NCI-H2196 treated with DMSO at 0.1 percent for 48 hours (cell line): ENCODE measurements at regions not wholly inside any gene's neighbourhood (a gene's known extent, or its start where the extent isn't known, plus 50 kb on each side); places are given as distances from the start of the nearest gene placed in this dataset.

ENCODE experiments used
- DNase-seq: peaks from one replicate; lab custom pipeline; 2025; ENCODE audit not compliant: unreplicated experiment; lab: John Stamatoyannopoulos, UW

GRCh38 chr12:124687174-124687902 is 119.9 kb upstream of the NCOR2 start:
- no peak for DNase-seq

- DNase-seq = no peak
These were observed 119.2 kb upstream of the NCOR2 start for GRCh38 chr12:124686370-124687173.

DNA sequence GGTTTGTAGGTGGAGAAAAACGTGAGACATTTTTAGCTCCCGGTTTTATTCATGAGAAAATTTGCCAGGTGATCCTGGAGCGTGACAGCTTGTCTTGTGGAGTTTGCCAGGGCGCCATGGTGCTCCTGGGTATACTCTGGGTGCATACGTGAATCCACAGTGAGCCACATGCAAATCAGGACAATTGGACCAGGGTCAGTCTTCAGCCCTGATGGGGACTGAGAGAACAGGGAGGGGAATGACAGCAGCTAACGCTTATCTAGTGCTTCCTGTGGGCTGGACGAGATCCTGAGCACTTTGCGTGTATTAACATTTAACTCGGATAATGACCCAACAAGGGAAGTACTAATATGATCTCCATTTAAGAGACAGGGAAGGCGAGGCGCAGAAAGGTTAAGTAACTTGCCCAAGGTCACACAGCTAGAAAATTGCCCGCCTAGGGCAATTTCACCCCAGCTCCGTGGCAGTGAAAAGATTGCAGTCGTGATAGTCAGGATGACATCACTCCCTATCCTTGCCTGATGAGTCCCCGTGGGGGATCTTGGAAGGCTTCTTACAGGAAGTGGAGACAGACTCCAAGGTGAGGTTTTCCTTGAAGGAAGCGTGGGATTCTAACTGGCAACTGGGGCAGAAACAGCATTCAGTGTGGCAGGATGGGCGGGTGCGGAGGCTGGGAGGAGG is 118.4 kb upstream of the NCOR2 start:
- DNase-seq = no peak

DNA sequence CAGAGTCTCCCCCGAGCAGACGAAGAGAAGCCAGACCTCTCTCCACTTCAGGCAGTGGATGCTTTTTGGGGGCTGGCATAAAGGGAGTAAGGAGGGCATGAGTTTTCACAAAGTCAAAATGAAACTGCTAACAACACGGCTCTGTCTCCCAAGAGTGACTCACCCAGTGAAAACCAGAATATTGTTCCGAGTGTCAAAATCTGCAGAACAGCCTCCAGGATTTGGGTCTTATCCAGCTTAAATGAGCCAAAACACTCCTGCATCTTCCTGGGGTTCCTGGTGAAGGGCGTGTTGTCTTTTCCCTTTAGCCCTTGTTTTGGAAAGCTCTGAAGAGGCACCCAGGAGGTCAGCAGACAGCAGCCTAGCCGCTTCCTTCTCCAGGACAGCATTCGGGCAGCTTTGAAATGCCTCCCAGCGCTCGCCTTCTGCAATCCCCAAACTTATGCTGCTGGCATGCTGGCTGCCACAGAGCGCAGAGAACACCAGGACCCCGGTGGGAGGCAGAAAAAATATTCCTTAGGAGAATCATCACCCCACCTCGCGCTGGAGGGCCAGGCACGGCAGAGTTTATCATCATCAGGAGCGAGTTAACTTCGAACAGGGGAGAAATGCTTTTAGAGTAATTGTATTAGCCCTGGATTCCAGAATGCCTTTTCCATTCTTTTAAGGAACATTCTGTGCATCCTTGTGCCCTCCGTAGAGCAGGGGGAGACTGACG is 117.7 kb upstream of the NCOR2 start:
- no peak for DNase-seq

- DNase-seq = no peak
These were observed 117.1 kb upstream of the NCOR2 start for GRCh38 chr12:124684496-124684895.

GRCh38 chr12:124683152-124684124 is 116.0 kb upstream of the NCOR2 start:
- no peak for DNase-seq

DNA sequence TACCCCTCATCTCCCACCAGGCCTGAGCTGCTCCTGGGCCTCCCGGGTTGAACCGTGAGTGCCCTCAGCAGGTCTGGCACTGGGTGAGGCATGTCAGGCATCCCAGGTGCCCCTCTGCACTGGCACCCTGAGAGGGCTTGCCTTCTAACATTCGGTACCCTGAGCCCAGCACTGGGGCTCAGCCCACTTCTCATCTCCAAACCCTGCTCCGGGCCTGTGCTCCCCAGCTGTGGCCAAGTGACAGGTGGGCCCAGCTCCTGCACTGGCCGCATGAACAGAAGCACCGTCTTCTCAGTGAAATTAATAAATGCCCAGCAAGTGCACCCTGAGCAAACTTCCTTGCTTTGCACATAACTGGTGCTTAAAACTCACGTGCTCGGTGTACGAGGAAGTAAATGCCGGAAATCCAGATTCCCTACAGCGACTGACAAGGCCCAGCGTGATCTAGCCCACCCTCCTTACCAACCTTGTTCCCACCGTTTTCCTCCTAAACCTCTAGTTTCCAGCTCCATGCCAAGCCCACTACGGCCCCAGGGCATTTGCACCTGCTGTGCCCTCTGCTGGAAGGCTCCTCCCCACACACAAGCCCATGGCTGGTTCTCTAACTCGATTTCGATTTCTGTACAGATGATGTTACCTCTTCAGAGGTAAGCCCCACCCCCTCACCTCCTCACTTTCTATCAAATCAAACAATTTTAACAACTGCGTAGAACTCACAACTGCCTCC is 115.2 kb upstream of the NCOR2 start:
- DNase-seq = no peak

GRCh38 chr12:124681779-124682391 is 114.5 kb upstream of the NCOR2 start:
- DNase-seq = no peak

DNA sequence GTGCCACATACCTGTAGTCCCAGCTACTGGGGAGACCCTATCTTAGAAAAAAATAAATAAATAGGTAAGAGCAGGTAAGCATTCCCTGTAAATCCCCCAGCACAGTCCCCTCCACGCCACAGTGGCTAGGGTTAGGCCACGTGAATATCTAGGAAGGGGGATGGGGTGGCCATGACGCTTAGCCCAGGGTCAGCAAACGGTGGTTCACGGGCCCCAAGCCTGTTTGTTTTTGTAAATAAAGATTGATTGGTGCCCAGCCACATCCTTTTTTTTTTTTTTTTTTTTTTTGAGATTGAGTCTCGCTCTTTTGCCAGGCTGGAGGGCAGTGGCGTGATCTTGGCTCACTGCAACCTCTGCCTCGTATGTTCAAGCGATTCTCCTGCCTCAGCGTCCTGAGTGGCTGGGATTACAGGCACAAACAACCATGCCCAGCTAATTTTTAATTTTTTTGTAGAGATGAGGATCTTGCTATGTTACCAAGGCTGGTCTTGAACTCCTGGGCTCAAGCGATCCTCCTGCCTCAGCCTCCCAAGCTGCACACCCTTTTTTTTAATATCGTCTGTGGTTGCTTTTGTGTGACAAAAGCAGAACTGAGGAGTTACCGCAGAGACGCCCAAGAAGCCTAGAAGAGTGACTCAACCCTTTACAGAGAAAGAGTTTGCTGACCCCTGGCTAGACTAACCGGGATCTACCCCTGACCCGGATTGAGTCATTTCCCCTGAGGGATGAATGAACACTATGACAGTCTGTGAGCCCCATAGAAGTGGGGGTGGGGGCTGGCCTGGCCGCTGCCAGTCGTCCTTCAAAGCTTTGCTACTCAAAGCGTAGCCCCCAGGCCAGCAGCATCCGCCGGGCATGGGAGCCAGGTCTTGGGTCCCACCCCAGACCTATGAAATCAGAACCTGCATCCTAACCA is 113.7 kb upstream of the NCOR2 start:
- no peak for DNase-seq

DNA sequence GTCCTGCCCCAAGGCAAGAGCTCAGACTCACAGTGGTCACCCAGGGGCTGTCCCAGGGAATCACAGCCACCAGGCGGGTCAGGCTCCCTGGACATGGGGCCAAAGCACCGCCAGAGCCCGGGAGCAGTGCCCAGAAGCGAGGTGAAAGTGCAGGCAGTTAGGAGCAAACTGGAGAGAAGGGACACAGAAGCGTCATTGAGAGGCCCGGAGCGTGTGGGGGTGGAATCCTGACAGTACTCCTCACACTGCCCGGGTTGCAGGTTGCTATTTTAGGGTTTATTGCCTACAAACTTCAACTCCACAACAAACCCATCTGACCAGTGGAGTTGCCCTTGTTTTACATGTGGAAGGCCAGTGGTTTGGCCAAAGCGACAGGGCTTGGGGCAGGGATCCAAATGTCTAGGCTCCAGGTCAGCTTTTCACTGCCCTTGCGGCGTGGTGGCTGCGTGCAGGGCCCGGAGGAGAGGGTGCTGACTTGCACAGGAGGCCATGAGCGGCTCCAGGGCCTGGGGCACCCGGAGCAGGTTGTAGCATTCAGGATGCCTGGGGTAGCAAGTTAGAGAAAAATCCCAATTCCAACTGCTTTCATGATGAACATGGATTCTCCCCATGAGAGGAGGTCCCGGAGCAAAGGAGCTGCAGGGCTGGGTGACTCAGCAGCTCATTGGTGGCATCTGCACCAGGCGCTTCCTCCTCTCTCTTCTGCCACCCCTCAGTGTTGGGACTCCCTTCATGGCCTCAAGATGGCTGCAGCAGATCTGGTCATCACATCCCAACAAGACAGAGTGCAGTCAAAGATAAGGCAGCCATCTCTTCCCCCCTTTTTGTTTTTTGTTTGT is 112.3 kb upstream of the NCOR2 start:
- no peak for DNase-seq

DNA sequence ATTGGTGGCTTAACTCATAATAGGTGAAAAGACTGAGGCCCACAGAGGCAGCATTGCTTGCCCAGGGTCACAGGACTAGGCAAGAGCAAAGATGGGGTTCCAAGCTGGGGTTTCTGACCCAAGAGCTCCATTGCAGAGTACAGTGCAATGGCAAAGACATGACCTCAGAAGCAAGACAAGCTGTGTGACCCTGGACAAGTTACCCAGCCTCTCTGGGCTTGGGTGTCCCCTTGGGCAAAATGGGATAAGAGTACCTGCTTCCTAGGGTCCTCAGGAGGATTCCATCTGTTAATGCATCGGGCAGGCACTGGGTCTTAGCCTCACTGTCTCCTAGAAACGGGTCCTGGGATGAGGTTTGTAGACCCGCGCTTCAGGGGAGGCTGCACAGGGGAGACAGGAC is 111.6 kb upstream of the NCOR2 start:
- DNase-seq = no peak

- DNase-seq = no peak
These were observed 111.0 kb upstream of the NCOR2 start for GRCh38 chr12:124678421-124678893.

DNA sequence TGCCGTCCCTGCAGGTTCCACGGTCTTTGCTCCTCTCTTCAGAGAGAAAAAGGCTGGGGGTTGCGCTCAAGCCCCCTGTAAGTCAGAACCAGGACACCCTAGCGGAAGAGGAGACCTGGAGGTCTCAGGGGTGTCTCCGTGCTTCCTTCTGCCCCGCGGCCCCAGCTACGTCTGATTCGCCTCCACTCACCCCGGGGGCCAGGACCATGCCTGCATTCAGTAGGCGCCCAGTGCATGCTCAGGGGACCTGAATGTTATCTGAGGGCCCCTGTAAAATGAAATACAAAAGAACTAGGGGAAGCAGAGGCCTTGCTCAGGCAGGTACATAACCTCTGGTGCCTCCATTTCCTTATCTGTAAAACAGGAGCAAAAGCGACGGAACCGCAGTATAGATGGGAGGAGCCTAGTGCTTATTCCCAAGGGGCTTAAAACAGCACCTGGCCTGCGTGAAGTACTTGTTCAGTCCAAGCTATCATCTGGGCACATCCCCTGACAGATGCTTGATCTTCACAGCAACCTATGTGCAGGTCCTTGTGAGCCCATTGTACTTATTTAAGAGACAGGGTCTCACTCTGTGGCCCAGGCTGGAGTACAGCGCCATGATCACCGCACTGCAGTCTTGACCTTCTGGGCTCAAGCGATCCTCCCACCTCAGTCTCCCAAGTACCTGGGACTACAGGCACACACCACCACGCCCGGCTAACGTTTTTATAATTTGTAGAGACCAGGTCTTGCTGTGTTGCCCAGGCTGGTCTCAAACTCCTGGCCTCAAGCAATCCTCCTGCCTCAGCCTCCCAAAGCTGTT is 110.3 kb upstream of the NCOR2 start:
- DNase-seq = no peak

GRCh38 chr12:124676714-124677462 is 109.5 kb upstream of the NCOR2 start:
- no peak for DNase-seq
